HepG2 (cell line): ENCODE measurements at regions not wholly inside any gene's neighbourhood (a gene's known extent, or its start where the extent isn't known, plus 50 kb on each side); places are given as distances from the start of the nearest gene placed in this dataset.

Experiments
- FLYWCH1 ChIP-seq: sonication (generic); formaldehyde crosslinking; IDR thresholded peaks from 2 replicates; pipeline ENCODE4 v1.8.1; 2023; ENCODE audit warnings: mild to moderate bottlenecking, missing genetic modification reagents
- RAD51 ChIP-seq: fragments of 450-650 bp; IDR thresholded peaks from 2 replicates; pipeline ENCODE4 v1.6.1; 2016; ENCODE audit warnings: borderline replicate concordance
- RELA ChIP-seq: sonication (generic); formaldehyde crosslinking; IDR thresholded peaks from 2 replicates; pipeline ENCODE4 v1.4.0; 2020; ENCODE audit warnings: missing genetic modification reagents
- TEAD2 ChIP-seq: sonication (generic); formaldehyde crosslinking; IDR thresholded peaks from 2 replicates; pipeline ENCODE4 v1.9.0; 2021; ENCODE audit warnings: missing genetic modification reagents

- TF ChIP-seq RELA (CRISPR knock-in tag): no peak
- TF ChIP-seq RAD51: no peak
- TF ChIP-seq FLYWCH1: no peak
- no peak for TF ChIP-seq TEAD2 (CRISPR knock-in tag)
Observed at GRCh38 chr13:99450416-99450815, 50.9 kb upstream of the TM9SF2 start.
